PC-9 (cell line): ENCODE measurements at regions not wholly inside any gene's neighbourhood (a gene's known extent, or its start where the extent isn't known, plus 50 kb on each side); places are given as distances from the start of the nearest gene placed in this dataset.

Experiments used
- EZH2 ChIP-seq: fragments of 200-600 bp; sonication (generic); IDR thresholded peaks from 2 replicates; pipeline ENCODE4 v1.8.0; 2017; ENCODE audit warnings: antibody characterized with exemption, low read depth
- TF ChIP-seq, protein P1 (sequence below): fragments of 200-600 bp; sonication (generic); conservative IDR thresholded peaks from 2 replicates; pipeline ENCODE4 v1.6.1; 2017; ENCODE audit warnings: mixed run types, antibody characterized with exemption, mild to moderate bottlenecking, moderate library complexity

GRCh38 chr4:111937368-111937767, 207.9 kb upstream of the FAM241A start:
- TF ChIP-seq, protein P1, sequence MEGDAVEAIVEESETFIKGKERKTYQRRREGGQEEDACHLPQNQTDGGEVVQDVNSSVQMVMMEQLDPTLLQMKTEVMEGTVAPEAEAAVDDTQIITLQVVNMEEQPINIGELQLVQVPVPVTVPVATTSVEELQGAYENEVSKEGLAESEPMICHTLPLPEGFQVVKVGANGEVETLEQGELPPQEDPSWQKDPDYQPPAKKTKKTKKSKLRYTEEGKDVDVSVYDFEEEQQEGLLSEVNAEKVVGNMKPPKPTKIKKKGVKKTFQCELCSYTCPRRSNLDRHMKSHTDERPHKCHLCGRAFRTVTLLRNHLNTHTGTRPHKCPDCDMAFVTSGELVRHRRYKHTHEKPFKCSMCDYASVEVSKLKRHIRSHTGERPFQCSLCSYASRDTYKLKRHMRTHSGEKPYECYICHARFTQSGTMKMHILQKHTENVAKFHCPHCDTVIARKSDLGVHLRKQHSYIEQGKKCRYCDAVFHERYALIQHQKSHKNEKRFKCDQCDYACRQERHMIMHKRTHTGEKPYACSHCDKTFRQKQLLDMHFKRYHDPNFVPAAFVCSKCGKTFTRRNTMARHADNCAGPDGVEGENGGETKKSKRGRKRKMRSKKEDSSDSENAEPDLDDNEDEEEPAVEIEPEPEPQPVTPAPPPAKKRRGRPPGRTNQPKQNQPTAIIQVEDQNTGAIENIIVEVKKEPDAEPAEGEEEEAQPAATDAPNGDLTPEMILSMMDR: peak; percentile 62
- no peak for TF ChIP-seq EZH2
